Brain pericyte (primary cell): ENCODE measurements at regions not wholly inside any gene's neighbourhood (a gene's known extent, or its start where the extent isn't known, plus 50 kb on each side); places are given as distances from the start of the nearest gene placed in this dataset.
"Not testable (repeated sequence)": the region's sequence is repeated elsewhere in the genome, so short reads cannot be mapped to it uniquely, and the experiment has no call there.

Source experiments
- DNase-seq: peaks from one replicate; pipeline ENCODE4 v3.0.0-alpha.2; 2012; ENCODE audit warnings: low read depth, low spot score

- no peak for DNase-seq
Observed at GRCh38 chr3:69490235-69490634, 104.3 kb upstream of the FRMD4B start.

- no peak for DNase-seq
Observed at GRCh38 chr3:69488026-69488425, 102.1 kb upstream of the FRMD4B start.

- no peak for DNase-seq
Observed at GRCh38 chr3:69485489-69485888, 99.6 kb upstream of the FRMD4B start.

GRCh38 chr3:69484507-69485393 is 98.9 kb upstream of the FRMD4B start:
- DNase-seq: no peak

- DNase-seq: no peak
Observed at GRCh38 chr3:69483449-69483848, 97.6 kb upstream of the FRMD4B start.

GRCh38 chr3:69480986-69481385 is 95.1 kb upstream of the FRMD4B start:
- not testable (repeated sequence) for DNase-seq

- DNase-seq: no peak
Observed at GRCh38 chr3:69474186-69474585, 88.3 kb upstream of the FRMD4B start.

GRCh38 chr3:69472093-69472492 is 86.2 kb upstream of the FRMD4B start:
- no peak for DNase-seq

- DNase-seq: no peak
Observed at GRCh38 chr3:69463531-69463930, 77.6 kb upstream of the FRMD4B start.

GRCh38 chr3:69462826-69463100 is 76.9 kb upstream of the FRMD4B start:
- DNase-seq: no peak

GRCh38 chr3:69462022-69462825 is 76.3 kb upstream of the FRMD4B start:
- no peak for DNase-seq

- no peak for DNase-seq
Observed at GRCh38 chr3:69460034-69460433, 74.1 kb upstream of the FRMD4B start.

GRCh38 chr3:69458803-69459365 is 73.0 kb upstream of the FRMD4B start:
- no peak for DNase-seq

GRCh38 chr3:69456631-69457030 is 70.7 kb upstream of the FRMD4B start:
- no peak for DNase-seq

GRCh38 chr3:69454204-69454787 is 68.4 kb upstream of the FRMD4B start:
- DNase-seq: no peak

GRCh38 chr3:69452295-69452694 is 66.4 kb upstream of the FRMD4B start:
- no peak for DNase-seq

GRCh38 chr3:69451594-69451993 is 65.7 kb upstream of the FRMD4B start:
- no peak for DNase-seq

- DNase-seq: no peak
Observed at GRCh38 chr3:69448877-69449276, 63.0 kb upstream of the FRMD4B start.

- DNase-seq: no peak
Observed at GRCh38 chr3:69446402-69447072, 60.6 kb upstream of the FRMD4B start.

- no peak for DNase-seq
Observed at GRCh38 chr3:69445498-69445897, 59.6 kb upstream of the FRMD4B start.

GRCh38 chr3:69445024-69445423 is 59.1 kb upstream of the FRMD4B start:
- DNase-seq: no peak

- DNase-seq: no peak
Observed at GRCh38 chr3:69443457-69443920, 57.6 kb upstream of the FRMD4B start.
